Stimulated activated naive CD4-positive, alpha-beta T cell treated with Interleukin-2 at 50 U/mL for 16 hours (primary cell): ENCODE measurements at regions not wholly inside any gene's neighbourhood (a gene's known extent, or its start where the extent isn't known, plus 50 kb on each side); places are given as distances from the start of the nearest gene placed in this dataset.
"Not testable (repeated sequence)": the region's sequence is repeated elsewhere in the genome, so short reads cannot be mapped to it uniquely, and the experiment has no call there.

ENCODE experiments used
- DNase-seq: peaks from one replicate; lab custom pipeline; 2025; lab: John Stamatoyannopoulos, UW

DNA sequence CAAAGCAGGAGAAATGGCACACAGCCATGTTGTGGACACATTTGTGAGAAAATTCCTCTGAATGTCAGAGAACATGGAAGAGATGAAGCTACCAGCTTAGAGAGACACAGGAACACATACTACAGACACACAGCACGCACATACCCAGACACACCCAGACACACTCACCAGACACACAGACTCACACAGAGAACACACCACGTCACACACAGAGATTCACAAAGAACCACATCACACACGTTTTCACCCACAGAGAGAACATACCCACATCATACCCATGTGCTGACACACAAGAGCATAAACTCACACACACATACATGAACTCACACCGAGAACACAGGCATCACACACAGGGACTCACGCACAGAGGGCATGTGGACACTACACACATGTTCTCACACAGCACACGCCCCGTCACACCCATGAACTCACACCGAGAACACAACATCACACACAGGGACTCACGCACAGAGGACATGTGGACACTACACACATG lies 124.9 kb downstream of the METRNL start:
- no peak for DNase-seq

- DNase-seq: not testable (repeated sequence)
Measured at GRCh38 chr17:83204736-83205386, 125.5 kb downstream of the METRNL start.

- DNase-seq: peak; percentile 52
Measured at GRCh38 chr17:83205387-83206035, 126.1 kb downstream of the METRNL start.

DNA sequence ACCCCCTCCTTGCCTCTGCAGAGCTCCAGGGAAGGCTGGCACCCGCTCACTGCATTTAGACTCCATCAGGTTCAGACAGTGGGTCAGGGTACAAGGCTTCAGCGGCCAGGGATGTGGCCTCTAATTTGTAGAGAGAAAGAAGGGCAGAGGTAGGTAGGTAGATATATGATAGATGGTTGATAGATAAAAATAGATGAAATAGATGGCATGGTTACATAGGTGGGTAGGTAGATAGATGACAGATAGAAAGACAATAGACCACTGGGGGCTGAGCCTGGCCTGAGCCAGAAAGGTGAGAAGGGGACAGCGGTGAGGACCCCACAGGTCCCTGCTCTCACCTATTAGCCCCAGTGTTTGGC lies 126.6 kb downstream of the METRNL start:
- not testable (repeated sequence) for DNase-seq

GRCh38 chr17:83206819-83207588 lies 127.6 kb downstream of the METRNL start:
- DNase-seq: not testable (repeated sequence)

DNA sequence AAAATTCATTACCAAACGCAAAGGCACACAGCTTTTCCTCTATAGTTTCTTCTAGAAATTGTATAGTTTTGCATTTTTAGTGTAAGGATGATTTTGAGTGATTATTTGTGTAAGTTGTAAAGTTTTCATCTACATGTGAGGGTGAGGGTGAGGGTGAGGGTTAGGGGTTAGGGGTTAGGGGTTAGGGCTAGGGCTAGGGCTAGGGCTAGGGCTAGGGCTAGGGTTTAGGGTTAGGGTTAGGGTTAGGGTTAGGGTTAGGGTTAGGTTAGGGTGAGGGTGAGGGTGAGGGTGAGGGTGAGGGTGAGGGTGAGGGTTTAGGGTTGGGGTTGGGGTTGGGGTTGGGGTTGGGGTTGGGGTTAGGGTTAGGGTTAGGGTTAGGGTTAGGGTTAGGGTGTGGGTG lies 167.6 kb downstream of the METRNL start:
- not testable (repeated sequence) for DNase-seq
